Mesendoderm (in vitro differentiated cells): ENCODE measurements at regions not wholly inside any gene's neighbourhood (a gene's known extent, or its start where the extent isn't known, plus 50 kb on each side); places are given as distances from the start of the nearest gene placed in this dataset.

Experiments used
- DNase-seq: peaks from one replicate; pipeline ENCODE4 v3.0.0; 2013
- H2AK5ac ChIP-seq: 2 replicates; pipeline ENCODE4 v1.6.1; 2013; ENCODE audit warnings: low read length, inconsistent platforms
- H2BK120ac ChIP-seq: 2 replicates; pipeline ENCODE4 v1.6.1; 2013; ENCODE audit warnings: low read depth, mild to moderate bottlenecking, low read length, moderate library complexity, mixed read lengths
- H2BK15ac ChIP-seq: replicated peaks from 2 replicates; pipeline ENCODE4 v1.6.1; 2013; ENCODE audit warnings: low read depth, mild to moderate bottlenecking, moderate library complexity
- H2BK5ac ChIP-seq: 2 replicates; pipeline ENCODE4 v1.6.1; 2013; ENCODE audit warnings: low read length, inconsistent platforms
- H3K18ac ChIP-seq: 2 replicates; pipeline ENCODE4 v1.6.1; 2013; ENCODE audit warnings: mild to moderate bottlenecking, low read length, mixed read lengths
- H3K23ac ChIP-seq: one replicate; pipeline ENCODE4 v1.6.1; 2013; ENCODE audit warnings: low read length
- H3K27ac ChIP-seq: 2 replicates; pipeline ENCODE4 v1.5.1; 2013; ENCODE audit warnings: low read depth, mild to moderate bottlenecking, inconsistent platforms, low read length, moderate library complexity
- H3K27me3 ChIP-seq: 2 replicates; pipeline ENCODE4 v1.6.1; 2013; ENCODE audit warnings: low read length, control low read depth, mild to moderate bottlenecking, inconsistent platforms; ENCODE audit not compliant: insufficient read depth, poor library complexity
- H3K36me3 ChIP-seq: 2 replicates; pipeline ENCODE4 v1.6.1; 2013; ENCODE audit warnings: low read length, inconsistent platforms; ENCODE audit not compliant: control insufficient read depth, insufficient read depth
- H3K4ac ChIP-seq: one replicate; pipeline ENCODE4 v1.6.1; 2013; ENCODE audit warnings: low read depth, mild to moderate bottlenecking, low read length, moderate library complexity
- H3K4me1 ChIP-seq: 2 replicates; pipeline ENCODE4 v1.6.1; 2013; ENCODE audit warnings: low read depth, low read length, inconsistent platforms; ENCODE audit not compliant: control insufficient read depth
- H3K4me2 ChIP-seq: 2 replicates; pipeline ENCODE4 v1.6.1; 2013; ENCODE audit warnings: low read length
- H3K4me3 ChIP-seq: 2 replicates; pipeline ENCODE4 v1.5.1; 2013; ENCODE audit warnings: mild to moderate bottlenecking, low read length
- H3K56ac ChIP-seq: one replicate; pipeline ENCODE4 v1.6.1; 2013; ENCODE audit warnings: low read length
- H3K79me1 ChIP-seq: 2 replicates; pipeline ENCODE4 v1.6.1; 2013; ENCODE audit warnings: low read length, inconsistent platforms
- H3K79me2 ChIP-seq: 2 replicates; pipeline ENCODE4 v1.6.1; 2013; ENCODE audit warnings: mild to moderate bottlenecking, low read length; ENCODE audit not compliant: control insufficient read depth, insufficient read depth
- H3K9ac ChIP-seq: 2 replicates; pipeline ENCODE4 v1.6.1; 2013; ENCODE audit warnings: low read length, inconsistent platforms
- H4K5ac ChIP-seq: one replicate; pipeline ENCODE4 v1.6.1; 2013; ENCODE audit warnings: low read length
- H4K8ac ChIP-seq: one replicate; pipeline ENCODE4 v1.6.1; 2013; ENCODE audit warnings: low read depth, mild to moderate bottlenecking, control low read depth, low read length, moderate library complexity
- WGBS: extraction: QIAGEN DNeasy Blood & Tissue Kit; methylation state at CpG from one replicate; pipeline ENCODE4 v1.1.7; 2013; ENCODE audit warnings: low lambda C conversion rate, missing lambda C conversion rate; ENCODE audit not compliant: insufficient coverage; ENCODE audit errors: extremely low coverage; 5-methylcytosine and 5-hydroxymethylcytosine counted together

- no peak overlapping the region for H2BK5ac ChIP-seq
- H3K4me1 ChIP-seq: no peaks in the 10 kb centered on the region
- no peak overlapping the region for H2AK5ac ChIP-seq
- no peak overlapping the region for H3K9ac ChIP-seq
- no peak overlapping the region for H4K8ac ChIP-seq
- H2BK15ac ChIP-seq: no peak overlapping the region
- no peak for DNase-seq
- no peak overlapping the region for H3K56ac ChIP-seq
- no peak overlapping the region for H4K5ac ChIP-seq
- no peak overlapping the region for H3K4me3 ChIP-seq
- no peak overlapping the region for H3K4ac ChIP-seq
- no peaks in the 10 kb centered on the region for H3K36me3 ChIP-seq
- H3K18ac ChIP-seq: no peak overlapping the region
- H3K27ac ChIP-seq: no peak overlapping the region
- no CpG with 5 or more reads among the region's 9 CpGs for WGBS
- H3K4me2 ChIP-seq: no peak overlapping the region
- no peaks in the 10 kb centered on the region for H3K79me1 ChIP-seq
- H3K79me2 ChIP-seq: no peaks in the 10 kb centered on the region
- H3K23ac ChIP-seq: no peak overlapping the region
- H2BK120ac ChIP-seq: no peak overlapping the region
- no peaks in the 10 kb centered on the region for H3K27me3 ChIP-seq
These were observed 554.0 kb downstream of the BNC2 start for GRCh38 chr9:16316456-16316855.

GRCh38 chr9:16316911-16317817, 553.3 kb downstream of the BNC2 start:
- Histone ChIP-seq H3K4me1 (no peaks in the 10 kb centered on the region), H3K9ac (no peak overlapping the region), H3K79me1 (no peaks in the 10 kb centered on the region), H3K36me3 (no peaks in the 10 kb centered on the region), H3K27me3 (no peaks in the 10 kb centered on the region), H2BK15ac (no peak overlapping the region), H3K23ac (no peak overlapping the region), H3K4me3 (no peak overlapping the region), H2BK120ac (no peak overlapping the region), H3K79me2 (no peaks in the 10 kb centered on the region), H3K18ac (no peak overlapping the region), H2AK5ac (no peak overlapping the region), H2BK5ac (no peak overlapping the region), H3K27ac (no peak overlapping the region), H3K56ac (no peak overlapping the region), H3K4me2 (no peak overlapping the region), H3K4ac (no peak overlapping the region), H4K5ac (no peak overlapping the region), H4K8ac (no peak overlapping the region)
- no CpG with 5 or more reads among the region's 15 CpGs for WGBS
- DNase-seq: no peak

GRCh38 chr9:16318516-16319060, 551.9 kb downstream of the BNC2 start:
- no peaks in the 10 kb centered on the region for H3K36me3 ChIP-seq
- H2BK5ac ChIP-seq: no peak overlapping the region
- no peak overlapping the region for H3K23ac ChIP-seq
- H3K79me2 ChIP-seq: no peaks in the 10 kb centered on the region
- H3K4me1 ChIP-seq: no peaks in the 10 kb centered on the region
- no peak overlapping the region for H3K56ac ChIP-seq
- H3K4ac ChIP-seq: no peak overlapping the region
- no peak overlapping the region for H3K4me3 ChIP-seq
- H3K27ac ChIP-seq: no peak overlapping the region
- no peak for DNase-seq
- H2BK120ac ChIP-seq: no peak overlapping the region
- H3K4me2 ChIP-seq: no peak overlapping the region
- H2BK15ac ChIP-seq: no peak overlapping the region
- no peak overlapping the region for H4K8ac ChIP-seq
- no peak overlapping the region for H4K5ac ChIP-seq
- H3K79me1 ChIP-seq: no peaks in the 10 kb centered on the region
- WGBS: no CpG with 5 or more reads among the region's 20 CpGs
- no peak overlapping the region for H2AK5ac ChIP-seq
- H3K18ac ChIP-seq: no peak overlapping the region
- no peaks in the 10 kb centered on the region for H3K27me3 ChIP-seq
- H3K9ac ChIP-seq: no peak overlapping the region

GRCh38 chr9:16319646-16320045, 550.8 kb downstream of the BNC2 start:
- WGBS: no CpG with 5 or more reads among the region's 3 CpGs
- no peak for DNase-seq
- no peak overlapping the region for H3K18ac ChIP-seq
- H3K27me3 ChIP-seq: no peaks in the 10 kb centered on the region
- no peak overlapping the region for H3K4me2 ChIP-seq
- H3K4me1 ChIP-seq: no peaks in the 10 kb centered on the region
- H3K36me3 ChIP-seq: no peaks in the 10 kb centered on the region
- no peak overlapping the region for H4K8ac ChIP-seq
- H2AK5ac ChIP-seq: no peak overlapping the region
- no peak overlapping the region for H2BK120ac ChIP-seq
- H3K79me2 ChIP-seq: no peaks in the 10 kb centered on the region
- H3K79me1 ChIP-seq: no peaks in the 10 kb centered on the region
- no peak overlapping the region for H2BK15ac ChIP-seq
- H4K5ac ChIP-seq: no peak overlapping the region
- no peak overlapping the region for H3K4me3 ChIP-seq
- H3K4ac ChIP-seq: no peak overlapping the region
- no peak overlapping the region for H3K9ac ChIP-seq
- no peak overlapping the region for H3K23ac ChIP-seq
- H2BK5ac ChIP-seq: no peak overlapping the region
- H3K56ac ChIP-seq: no peak overlapping the region
- H3K27ac ChIP-seq: no peak overlapping the region

- Histone ChIP-seq H2AK5ac (no peak overlapping the region), H4K8ac (no peak overlapping the region), H4K5ac (no peak overlapping the region), H3K27me3 (no peaks in the 10 kb centered on the region), H3K56ac (no peak overlapping the region), H3K4me1 (no peaks in the 10 kb centered on the region), H2BK5ac (no peak overlapping the region), H3K23ac (no peak overlapping the region), H3K18ac (no peak overlapping the region), H3K4me2 (no peak overlapping the region), H3K4me3 (no peak overlapping the region), H3K27ac (no peak overlapping the region), H2BK15ac (no peak overlapping the region), H2BK120ac (no peak overlapping the region), H3K79me1 (no peaks in the 10 kb centered on the region), H3K36me3 (no peaks in the 10 kb centered on the region), H3K79me2 (no peaks in the 10 kb centered on the region), H3K4ac (no peak overlapping the region), H3K9ac (no peak overlapping the region)
- no CpG with 5 or more reads among the region's 5 CpGs for WGBS
- DNase-seq: no peak
These were observed 550.0 kb downstream of the BNC2 start for GRCh38 chr9:16320338-16320902.
